ENCODE measurements at regions not wholly inside any gene's neighbourhood (a gene's known extent, or its start where the extent isn't known, plus 50 kb on each side); places are given as distances from the start of the nearest gene placed in this dataset.

DNA sequence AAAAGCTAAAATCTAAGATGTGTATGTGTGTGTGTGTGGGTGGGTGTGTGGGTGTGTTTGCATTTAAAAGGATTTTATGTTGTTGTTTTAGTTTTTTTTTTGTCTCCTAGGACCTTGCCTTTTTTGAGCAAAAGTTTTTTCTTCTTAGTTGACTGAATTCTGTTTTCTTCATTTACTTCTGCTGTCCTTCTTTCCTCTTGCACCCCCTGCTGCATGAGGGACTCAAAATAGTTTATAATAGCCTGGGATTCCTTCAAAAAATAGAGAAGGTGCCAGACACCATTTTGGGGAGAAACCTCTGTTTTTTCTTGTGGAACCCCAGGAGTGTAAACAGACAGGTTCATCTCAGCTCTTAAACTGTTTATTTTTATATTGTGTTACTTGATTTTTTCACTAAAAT lies 817.7 kb downstream of the TBC1D22A start:
- Histone ChIP-seq H3K27me3 (replicated peaks; ENCODE audit: insufficient read depth, low read length) (no peaks in the 10 kb centered on the region), H3K4me2 (ENCODE audit: low read depth, low read length) (no peak overlapping the region), H3K4me1 (ENCODE audit: low read length) (no peaks in the 10 kb centered on the region), H3K4me3 (ENCODE audit: low read length) (no peak overlapping the region), H2AFZ (ENCODE audit: low read length) (no peak overlapping the region), H4K20me1 (ENCODE audit: insufficient read depth, low read length) (no peaks in the 10 kb centered on the region), H3K9me2 (replicated peaks; ENCODE audit: insufficient read depth, low read length) (no peaks in the 10 kb centered on the region), H3F3A (ENCODE audit: insufficient read depth, low read length) (no peaks in the 10 kb centered on the region), H3K9ac (ENCODE audit: low read length) (no peak overlapping the region), H3K79me2 (ENCODE audit: low read length) (no peaks in the 10 kb centered on the region), H3K36me3 (replicated peaks; ENCODE audit: insufficient read depth, low read length) (no peaks in the 10 kb centered on the region), H3K27ac (ENCODE audit: low read length) (no peak overlapping the region), H3K9me3 (replicated peaks; ENCODE audit: insufficient read depth, low read length) (no peaks in the 10 kb centered on the region)
- no peak for TF ChIP-seq EZH2 (optimal IDR thresholded peaks at IDR 0.05; ENCODE audit: low read depth, low read length)
- TF ChIP-seq EZH2phosphoT487 (IDR thresholded peaks at IDR 0.05; ENCODE audit: low read length) = no peak
- TF ChIP-seq, protein P1, sequence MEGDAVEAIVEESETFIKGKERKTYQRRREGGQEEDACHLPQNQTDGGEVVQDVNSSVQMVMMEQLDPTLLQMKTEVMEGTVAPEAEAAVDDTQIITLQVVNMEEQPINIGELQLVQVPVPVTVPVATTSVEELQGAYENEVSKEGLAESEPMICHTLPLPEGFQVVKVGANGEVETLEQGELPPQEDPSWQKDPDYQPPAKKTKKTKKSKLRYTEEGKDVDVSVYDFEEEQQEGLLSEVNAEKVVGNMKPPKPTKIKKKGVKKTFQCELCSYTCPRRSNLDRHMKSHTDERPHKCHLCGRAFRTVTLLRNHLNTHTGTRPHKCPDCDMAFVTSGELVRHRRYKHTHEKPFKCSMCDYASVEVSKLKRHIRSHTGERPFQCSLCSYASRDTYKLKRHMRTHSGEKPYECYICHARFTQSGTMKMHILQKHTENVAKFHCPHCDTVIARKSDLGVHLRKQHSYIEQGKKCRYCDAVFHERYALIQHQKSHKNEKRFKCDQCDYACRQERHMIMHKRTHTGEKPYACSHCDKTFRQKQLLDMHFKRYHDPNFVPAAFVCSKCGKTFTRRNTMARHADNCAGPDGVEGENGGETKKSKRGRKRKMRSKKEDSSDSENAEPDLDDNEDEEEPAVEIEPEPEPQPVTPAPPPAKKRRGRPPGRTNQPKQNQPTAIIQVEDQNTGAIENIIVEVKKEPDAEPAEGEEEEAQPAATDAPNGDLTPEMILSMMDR (IDR thresholded peaks at IDR 0.05; ENCODE audit: low read length) = no peak
- DNase-seq = no peak

GRCh38 chr22:47576908-47577307 lies 814.5 kb downstream of the TBC1D22A start:
- Histone ChIP-seq H3K9me2 (replicated peaks; ENCODE audit: insufficient read depth, low read length) (no peaks in the 10 kb centered on the region), H3K4me1 (ENCODE audit: low read length) (no peaks in the 10 kb centered on the region), H3K4me3 (ENCODE audit: low read length) (no peak overlapping the region), H4K20me1 (ENCODE audit: insufficient read depth, low read length) (no peaks in the 10 kb centered on the region), H3K79me2 (ENCODE audit: low read length) (no peaks in the 10 kb centered on the region), H3K36me3 (replicated peaks; ENCODE audit: insufficient read depth, low read length) (no peaks in the 10 kb centered on the region), H3K9ac (ENCODE audit: low read length) (no peak overlapping the region), H3K4me2 (ENCODE audit: low read depth, low read length) (no peak overlapping the region), H3K27me3 (replicated peaks; ENCODE audit: insufficient read depth, low read length) (no peaks in the 10 kb centered on the region), H3K9me3 (replicated peaks; ENCODE audit: insufficient read depth, low read length) (no peaks in the 10 kb centered on the region), H2AFZ (ENCODE audit: low read length) (no peak overlapping the region), H3K27ac (ENCODE audit: low read length) (no peak overlapping the region), H3F3A (ENCODE audit: insufficient read depth, low read length) (no peaks in the 10 kb centered on the region)
- no peak for DNase-seq
- TF ChIP-seq EZH2 (optimal IDR thresholded peaks at IDR 0.05; ENCODE audit: low read depth, low read length) = no peak
- TF ChIP-seq, protein P1 (IDR thresholded peaks at IDR 0.05; ENCODE audit: low read length) = no peak

DNA sequence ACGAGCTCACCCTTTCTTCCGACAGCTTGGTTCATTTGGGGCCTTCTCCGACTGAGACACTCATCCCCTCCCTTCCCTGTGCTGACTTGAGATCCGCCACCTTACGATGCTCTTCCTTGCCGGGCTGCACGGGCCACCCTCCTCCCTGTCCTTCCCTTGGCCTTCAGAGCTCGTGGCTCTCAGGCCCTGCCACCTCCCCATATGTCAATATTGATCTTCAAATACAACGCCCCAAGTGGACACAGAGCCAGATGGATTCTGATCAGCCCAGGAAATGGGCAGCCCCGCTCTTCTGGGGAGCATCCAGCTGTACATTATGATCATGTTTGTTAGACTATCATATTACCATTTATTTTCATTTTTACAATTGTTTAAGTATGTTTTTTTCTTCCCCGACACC lies 812.8 kb downstream of the TBC1D22A start:
- TF ChIP-seq EZH2 (optimal IDR thresholded peaks at IDR 0.05; ENCODE audit: low read depth, low read length) (no peak), EZH2phosphoT487 (IDR thresholded peaks at IDR 0.05; ENCODE audit: low read length) (no peak)
- TF ChIP-seq, protein P1 (IDR thresholded peaks at IDR 0.05; ENCODE audit: low read length) = no peak
- no peak overlapping the region for H2AFZ ChIP-seq (ENCODE audit: low read length)
- no peaks in the 10 kb centered on the region for H3K79me2 ChIP-seq (ENCODE audit: low read length)
- H3K27ac ChIP-seq (ENCODE audit: low read length) = no peak overlapping the region
- H3K4me1 ChIP-seq (ENCODE audit: low read length) = no peaks in the 10 kb centered on the region
- no peak overlapping the region for H3K9ac ChIP-seq (ENCODE audit: low read length)
- H3K27me3 ChIP-seq (replicated peaks; ENCODE audit: insufficient read depth, low read length) = no peaks in the 10 kb centered on the region
- no peaks in the 10 kb centered on the region for H3K9me3 ChIP-seq (replicated peaks; ENCODE audit: insufficient read depth, low read length)
- no peaks in the 10 kb centered on the region for H3F3A ChIP-seq (ENCODE audit: insufficient read depth, low read length)
- no peaks in the 10 kb centered on the region for H3K9me2 ChIP-seq (replicated peaks; ENCODE audit: insufficient read depth, low read length)
- H4K20me1 ChIP-seq (ENCODE audit: insufficient read depth, low read length) = no peaks in the 10 kb centered on the region
- H3K4me3 ChIP-seq (ENCODE audit: low read length) = no peak overlapping the region
- H3K36me3 ChIP-seq (replicated peaks; ENCODE audit: insufficient read depth, low read length) = no peaks in the 10 kb centered on the region
- H3K4me2 ChIP-seq (ENCODE audit: low read depth, low read length) = no peak overlapping the region
- DNase-seq = no peak

Data from MM.1S (cell line).